OCI-LY1 (cell line): ENCODE measurements at regions not wholly inside any gene's neighbourhood (a gene's known extent, or its start where the extent isn't known, plus 50 kb on each side); places are given as distances from the start of the nearest gene placed in this dataset.

Experiments
- CTCF ChIP-seq: fragments of 200-600 bp; sonication (generic), shearing (Covaris generic); IDR thresholded peaks from 2 replicates; pipeline ENCODE4 v1.5.1; 2017; ENCODE audit warnings: mild to moderate bottlenecking, antibody characterized with exemption, low read length, moderate library complexity, mixed read lengths
- EZH2 ChIP-seq: fragments of 200-600 bp; sonication (generic), shearing (Covaris generic); IDR thresholded peaks from 2 replicates; pipeline ENCODE4 v1.8.0; 2017; ENCODE audit warnings: borderline replicate concordance, mixed run types, mild to moderate bottlenecking, antibody characterized with exemption, low read length, moderate library complexity, mixed read lengths

- TF ChIP-seq CTCF (no peak), EZH2 (no peak)
These were observed 428.3 kb downstream of the ZEB2 start for GRCh38 chr2:144091622-144092021.
